Mesodermal cell (in vitro differentiated cells): ENCODE measurements at regions not wholly inside any gene's neighbourhood (a gene's known extent, or its start where the extent isn't known, plus 50 kb on each side); places are given as distances from the start of the nearest gene placed in this dataset.
"Not testable (repeated sequence)": the region's sequence is repeated elsewhere in the genome, so short reads cannot be mapped to it uniquely, and the experiment has no call there.

Experiments used
- H3K27ac ChIP-seq: 2 replicates; pipeline ENCODE4 v1.7.0; 2013; ENCODE audit warnings: mild to moderate bottlenecking, low read depth, low read length, moderate library complexity; ENCODE audit not compliant: severe bottlenecking
- H3K36me3 ChIP-seq: 2 replicates; pipeline ENCODE4 v1.7.1; 2013; ENCODE audit warnings: mild to moderate bottlenecking, low read length, moderate library complexity; ENCODE audit not compliant: control insufficient read depth, insufficient read depth
- H3K4me1 ChIP-seq: one replicate; pipeline ENCODE4 v1.7.1; 2013; ENCODE audit warnings: mild to moderate bottlenecking, low read length; ENCODE audit not compliant: insufficient read depth, control insufficient read depth, poor library complexity, severe bottlenecking
- H3K4me3 ChIP-seq: 2 replicates; pipeline ENCODE4 v1.7.0; 2013; ENCODE audit warnings: low read length, control low read depth, mild to moderate bottlenecking; ENCODE audit not compliant: insufficient read depth, poor library complexity, severe bottlenecking; ENCODE audit errors: extremely low read depth
- H3K9me3 ChIP-seq: 2 replicates; pipeline ENCODE4 v1.7.1; 2013; ENCODE audit warnings: mild to moderate bottlenecking, low read length, moderate library complexity; ENCODE audit not compliant: control insufficient read depth
- WGBS, 2 experiments: methylation state at CpG; one replicate each; pipeline ENCODE4 v1.1.5; 2013; ENCODE audit warnings: missing lambda C conversion rate in 2 of 2; ENCODE audit not compliant: insufficient coverage in 2 of 2; 5-methylcytosine and 5-hydroxymethylcytosine counted together

DNA sequence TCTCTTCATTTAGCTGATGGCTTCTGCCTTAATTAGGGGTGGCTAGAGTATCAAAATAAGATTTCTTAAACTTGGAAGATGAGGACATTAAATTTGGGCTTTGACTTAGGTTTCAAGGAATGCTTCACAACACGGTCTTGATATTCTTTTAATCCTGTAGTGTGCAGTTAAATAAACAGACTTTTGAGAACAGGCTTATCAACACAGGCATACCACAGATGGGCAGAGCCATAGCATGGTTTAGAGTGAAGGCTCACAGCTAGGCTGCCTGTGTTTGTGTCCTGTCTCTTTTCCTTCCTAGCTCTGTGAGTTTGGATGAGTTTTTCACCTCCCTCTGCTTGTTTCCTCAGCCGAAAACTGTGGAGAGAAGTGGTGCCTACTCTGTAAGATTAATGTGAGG is 102.3 kb upstream of the IPO9 start:
- Histone ChIP-seq H3K4me1 (peaks cover 60% of the 10 kb centered on the region), H3K4me3 (no peak overlapping the region), H3K36me3 (peaks cover 6% of the 10 kb centered on the region), H3K9me3 (no peaks in the 10 kb centered on the region), H3K27ac (no peak overlapping the region)
- 80% methylated on average over 1 of the region's 2 CpGs; no CpG with 5 or more reads in 1 of the 2 experiments for WGBS, 2 experiments

DNA sequence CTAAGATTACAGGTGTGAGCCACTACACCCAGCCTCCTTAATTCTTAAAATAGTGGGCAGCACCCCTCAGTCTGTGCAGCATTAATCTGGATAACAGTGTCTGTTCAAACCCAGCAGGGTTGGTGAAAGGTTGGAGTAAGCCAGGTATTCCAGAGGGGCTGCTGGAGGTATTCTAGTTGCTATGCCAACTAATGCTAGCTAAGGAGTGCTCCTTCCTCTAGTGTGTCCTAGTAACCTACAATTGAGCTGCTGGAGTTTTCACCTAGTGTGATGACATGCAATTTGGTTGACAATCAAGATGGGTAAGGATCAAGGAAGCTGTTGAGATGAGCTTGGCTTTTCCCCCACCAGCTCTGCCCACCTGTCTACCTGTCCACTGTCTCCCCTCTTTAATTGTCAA is 100.2 kb upstream of the IPO9 start:
- no peak overlapping the region for H3K27ac ChIP-seq

DNA sequence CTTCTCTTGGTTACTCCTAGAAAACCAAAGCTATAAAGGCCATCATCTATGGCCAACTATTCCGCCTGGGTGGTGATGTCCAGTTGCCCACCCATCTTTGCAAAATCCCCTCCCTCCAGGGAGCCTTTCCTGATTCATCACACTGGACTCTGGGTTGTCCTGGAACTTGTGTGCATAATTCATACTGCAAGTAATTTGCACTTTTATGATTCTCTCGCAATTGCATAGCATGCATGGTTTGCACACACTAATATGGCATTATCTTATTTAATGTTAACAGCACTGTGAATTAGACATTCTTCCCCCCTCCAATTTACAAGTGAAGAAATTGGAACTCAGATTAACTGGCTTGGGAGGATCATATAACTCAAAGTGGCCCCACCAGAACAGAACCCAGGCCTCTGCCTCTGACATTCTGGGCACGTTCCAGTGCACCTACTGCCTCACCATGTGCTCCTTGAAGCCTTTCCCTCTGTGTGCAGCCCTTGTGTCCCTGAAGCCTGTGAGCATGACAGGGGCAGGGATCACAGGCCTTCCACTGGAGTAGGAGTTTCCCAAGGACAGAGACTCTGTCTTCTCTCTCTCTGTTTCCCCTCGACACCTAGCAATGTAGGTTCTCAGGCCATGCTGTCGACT is 98.9 kb upstream of the IPO9 start:
- Histone ChIP-seq H3K4me1 (peaks cover 30% of the 10 kb centered on the region), H3K36me3 (peaks cover 5% of the 10 kb centered on the region), H3K9me3 (no peaks in the 10 kb centered on the region), H3K27ac (peak overlapping the region; percentile 83), H3K4me3 (no peak overlapping the region)
- WGBS, 2 experiments = 87 to 96% methylated on average over 4 to 5 of the region's 5 CpGs

More for the DNA sequence above, 100.2 kb upstream of the IPO9 start:
- no peaks in the 10 kb centered on the region for H3K36me3 ChIP-seq
- peaks cover 44% of the 10 kb centered on the region for H3K4me1 ChIP-seq
- no peak overlapping the region for H3K4me3 ChIP-seq
- no peaks in the 10 kb centered on the region for H3K9me3 ChIP-seq

DNA sequence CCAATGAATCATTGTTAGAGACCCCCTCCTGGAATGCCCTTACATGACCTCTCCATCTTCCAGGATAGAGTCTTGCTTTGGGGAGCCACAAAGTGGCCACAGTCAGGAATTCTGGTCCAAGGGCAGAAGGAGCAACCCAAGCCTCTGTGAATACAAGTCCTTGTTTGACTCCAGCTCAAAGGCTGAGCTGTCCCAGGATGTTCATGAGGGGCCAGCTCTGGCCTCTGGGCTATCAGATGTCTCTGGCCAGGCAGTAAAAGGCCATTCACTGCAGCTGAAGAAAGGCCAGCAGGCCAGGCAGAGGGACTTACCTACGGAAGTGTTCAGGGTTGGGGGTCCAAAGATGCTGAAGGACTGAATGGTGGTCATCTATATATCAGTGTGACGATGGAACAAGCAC is 98.3 kb upstream of the IPO9 start:
- H3K27ac ChIP-seq = peak overlapping the region; percentile 83
- no peak overlapping the region for H3K4me3 ChIP-seq
- 38 to 47% methylated on average over 2 of the region's 2 CpGs for WGBS, 2 experiments

DNA sequence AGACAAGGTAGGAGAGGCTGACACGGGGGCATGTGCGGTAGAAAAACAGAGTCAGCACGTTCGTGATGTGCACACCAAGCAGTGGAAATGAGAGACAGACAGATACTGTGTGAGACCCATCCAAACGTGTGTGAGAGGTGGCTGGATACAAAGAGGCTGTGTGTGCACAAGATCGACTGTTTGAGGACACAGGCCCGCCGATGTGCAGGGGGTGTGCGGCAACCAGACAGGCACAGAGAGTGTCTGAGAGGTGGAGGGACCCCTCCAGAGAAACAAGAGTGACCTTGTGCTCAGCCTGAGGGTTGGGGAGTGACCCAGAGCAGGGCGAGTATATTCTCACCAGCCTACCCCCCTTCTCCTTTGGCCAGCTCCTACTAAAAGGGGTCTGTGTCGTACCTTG is 97.8 kb upstream of the IPO9 start:
- Histone ChIP-seq H3K4me1 (peaks cover 30% of the 10 kb centered on the region), H3K36me3 (peaks cover 10% of the 10 kb centered on the region), H3K4me3 (no peak overlapping the region), H3K27ac (peak overlapping the region; percentile 83), H3K9me3 (no peaks in the 10 kb centered on the region)
- WGBS, 2 experiments = 88 to 91% methylated on average over 10 of the region's 11 CpGs

More for the DNA sequence above, 98.3 kb upstream of the IPO9 start:
- Histone ChIP-seq H3K4me1 (peaks cover 30% of the 10 kb centered on the region), H3K9me3 (no peaks in the 10 kb centered on the region), H3K36me3 (peaks cover 10% of the 10 kb centered on the region)

DNA sequence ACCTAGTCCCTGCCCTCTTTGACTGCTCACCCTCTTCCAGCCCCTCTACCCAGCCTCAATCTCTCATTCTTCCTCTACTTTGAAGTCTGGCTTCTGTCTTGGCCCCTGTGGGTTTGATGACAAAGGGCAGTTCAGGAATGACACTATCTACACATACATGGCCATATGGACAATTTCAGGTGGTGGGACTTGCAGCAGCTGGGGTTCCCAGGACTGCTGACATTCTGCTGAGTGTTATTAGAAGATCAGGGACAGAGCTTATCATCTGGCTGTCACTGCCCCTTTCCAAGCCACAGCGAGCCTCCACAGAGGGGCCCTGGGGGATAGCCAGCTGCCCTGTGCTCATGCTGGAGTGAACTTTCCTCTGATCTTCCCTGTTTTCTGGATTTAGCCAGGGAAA is 97.4 kb upstream of the IPO9 start:
- 80 to 100% methylated on average over 1 of the region's 1 CpG for WGBS, 2 experiments
- Histone ChIP-seq H3K27ac (peak overlapping the region; percentile 83), H3K4me1 (peaks cover 33% of the 10 kb centered on the region), H3K9me3 (no peaks in the 10 kb centered on the region), H3K36me3 (peaks cover 10% of the 10 kb centered on the region), H3K4me3 (no peak overlapping the region)

DNA sequence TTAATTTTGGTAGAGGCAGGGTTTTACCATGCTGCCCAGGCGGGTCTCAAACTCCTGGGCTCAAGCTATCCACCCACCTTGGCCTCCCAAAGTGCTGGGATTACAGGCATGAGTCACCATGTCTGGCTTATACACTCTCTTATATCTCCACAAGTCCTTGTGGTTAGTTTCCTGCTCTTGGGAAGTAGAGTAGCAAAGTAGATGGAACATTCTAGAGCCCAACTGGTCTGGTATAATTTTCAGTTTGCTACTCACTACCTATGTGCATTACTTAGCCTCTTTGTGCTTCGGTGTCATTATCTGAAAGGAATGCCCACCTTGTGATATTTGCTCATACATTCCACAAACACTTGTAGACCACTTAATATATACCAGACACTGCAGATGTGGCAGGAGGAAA is 96.6 kb upstream of the IPO9 start:
- Histone ChIP-seq H3K36me3 (peaks cover 10% of the 10 kb centered on the region), H3K4me3 (no peak overlapping the region), H3K4me1 (peaks cover 33% of the 10 kb centered on the region), H3K27ac (no peak overlapping the region), H3K9me3 (no peaks in the 10 kb centered on the region)
- no CpG with 5 or more reads among the region's 2 CpGs for WGBS, 2 experiments

DNA sequence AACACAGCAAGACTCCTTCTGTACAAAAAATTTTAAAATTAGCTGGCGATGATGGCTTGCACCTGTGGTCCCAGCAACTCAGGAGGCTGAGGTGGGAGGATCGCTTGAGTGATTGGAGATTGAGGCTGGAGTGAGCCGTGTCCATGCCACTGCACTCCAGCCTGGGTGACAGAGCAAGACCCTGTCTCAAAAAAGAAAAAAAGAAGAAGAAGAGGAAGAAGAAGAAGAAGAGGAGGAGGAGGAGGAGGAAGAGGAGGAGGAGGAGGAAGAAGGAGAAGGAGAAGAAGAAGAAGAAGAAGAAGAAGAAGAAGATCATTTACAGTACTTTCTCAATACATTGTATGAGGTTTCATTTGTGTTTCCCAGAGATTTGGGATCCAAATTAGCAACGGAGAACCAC is 94.7 kb upstream of the IPO9 start:
- peaks cover 49% of the 10 kb centered on the region for H3K4me1 ChIP-seq
- H3K36me3 ChIP-seq, H3K4me3 ChIP-seq, H3K27ac ChIP-seq, H3K9me3 ChIP-seq: not testable (repeated sequence)
- 30 to 42% methylated on average over 2 of the region's 4 CpGs for WGBS, 2 experiments

DNA sequence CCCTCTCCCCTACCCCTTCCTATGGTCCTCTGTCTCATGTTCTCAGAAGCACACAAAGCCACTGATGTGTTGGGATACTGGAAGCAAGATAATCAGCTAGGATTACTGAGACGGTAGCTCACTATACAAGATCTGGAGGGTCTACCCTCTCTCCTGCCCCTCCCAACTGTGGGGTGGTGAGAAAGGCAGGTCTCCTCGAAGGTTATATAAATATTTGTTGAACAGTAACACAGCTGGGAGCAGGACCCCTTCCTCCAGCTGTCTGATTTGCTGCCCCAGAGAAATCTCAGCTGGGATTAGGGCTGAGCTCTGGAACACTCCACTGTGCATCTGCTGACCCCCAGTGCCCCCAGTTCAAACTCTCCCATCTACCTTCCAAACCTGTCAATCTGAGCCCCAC is 94.2 kb upstream of the IPO9 start:
- Histone ChIP-seq H3K27ac (no peak overlapping the region), H3K4me1 (peaks cover 51% of the 10 kb centered on the region), H3K4me3 (no peak overlapping the region), H3K9me3 (no peaks in the 10 kb centered on the region), H3K36me3 (peaks cover 10% of the 10 kb centered on the region)
- no CpG with 5 or more reads among the region's 2 CpGs for WGBS, 2 experiments

DNA sequence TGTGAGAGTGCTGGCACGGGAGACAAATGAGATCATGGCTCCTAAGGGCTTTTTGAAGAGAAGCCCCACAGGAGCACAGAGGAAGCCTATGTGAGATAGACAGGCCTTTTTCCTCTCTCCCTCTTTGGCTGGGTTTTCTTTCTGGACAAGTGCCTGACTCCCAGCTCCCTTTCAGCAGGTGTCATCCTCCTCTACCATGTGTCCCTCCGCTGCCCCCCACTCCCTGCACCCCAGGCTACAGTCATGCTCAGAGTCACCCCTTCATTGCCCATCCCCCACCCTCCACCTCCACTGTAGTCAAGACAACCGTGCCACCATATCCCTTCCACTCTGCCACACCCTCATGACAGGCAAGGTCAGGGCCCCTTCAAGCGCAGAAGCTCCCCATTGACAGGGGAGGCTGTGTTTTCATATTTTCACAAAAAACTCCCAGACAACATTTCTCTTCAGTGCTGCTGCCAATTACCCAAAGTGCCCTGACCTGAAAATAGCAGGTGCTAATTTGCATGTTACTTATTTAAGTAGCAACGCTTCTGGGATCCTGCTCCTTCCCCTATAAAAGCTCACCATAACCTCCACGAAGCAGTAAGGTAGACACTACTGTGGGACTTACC is 92.1 kb upstream of the IPO9 start:
- H3K4me1 ChIP-seq = peaks cover 45% of the 10 kb centered on the region
- no peaks in the 10 kb centered on the region for H3K9me3 ChIP-seq
- H3K27ac ChIP-seq = peak overlapping the region; percentile 53
- H3K4me3 ChIP-seq = no peak overlapping the region
- H3K36me3 ChIP-seq = peaks cover 10% of the 10 kb centered on the region
- WGBS, 2 experiments = 74 to 77% methylated on average over 4 of the region's 6 CpGs

DNA sequence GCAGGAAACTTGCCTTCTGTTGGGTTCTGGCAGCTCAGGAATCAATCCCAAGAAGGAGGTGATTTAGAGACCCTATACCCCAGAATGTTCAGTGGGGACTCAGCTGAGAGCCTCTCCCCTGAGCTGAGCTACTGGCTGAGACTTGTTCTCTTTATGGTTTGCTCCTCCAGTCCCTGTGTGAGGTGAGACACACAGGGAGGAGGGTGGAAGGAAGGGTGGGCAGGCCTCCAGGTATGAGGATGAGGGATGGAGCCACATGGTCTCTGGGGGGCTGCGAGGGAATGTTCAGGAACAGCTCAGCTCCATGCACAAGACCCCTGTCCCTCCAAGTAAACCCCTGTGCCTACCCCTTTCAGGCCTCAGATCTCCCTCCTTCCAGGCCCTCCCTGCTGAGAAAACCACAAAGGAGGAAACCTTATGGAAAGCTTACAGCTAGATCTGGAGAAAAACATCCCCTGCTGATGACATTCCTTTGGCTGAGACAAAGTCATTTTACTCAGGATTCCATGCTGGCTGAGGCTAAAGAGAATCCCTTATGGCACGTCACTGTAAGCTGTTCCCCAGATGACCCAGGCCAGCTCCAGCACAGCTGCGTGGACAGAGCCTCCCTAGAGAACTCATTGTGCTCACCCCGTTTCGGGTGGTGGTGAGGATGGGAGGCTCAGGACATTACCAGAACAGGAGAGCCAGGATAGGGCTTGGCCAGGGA is 91.5 kb upstream of the IPO9 start:
- WGBS, 2 experiments = 16 to 27% methylated on average over 3 to 4 of the region's 5 CpGs
- peaks cover 51% of the 10 kb centered on the region for H3K4me1 ChIP-seq

More for the DNA sequence above, 91.5 kb upstream of the IPO9 start:
- Histone ChIP-seq H3K4me3 (no peak overlapping the region), H3K9me3 (no peaks in the 10 kb centered on the region), H3K27ac (peak overlapping the region; percentile 53), H3K36me3 (peaks cover 10% of the 10 kb centered on the region)
